ENCODE measurements at regions not wholly inside any gene's neighbourhood (a gene's known extent, or its start where the extent isn't known, plus 50 kb on each side); places are given as distances from the start of the nearest gene placed in this dataset.

DNA sequence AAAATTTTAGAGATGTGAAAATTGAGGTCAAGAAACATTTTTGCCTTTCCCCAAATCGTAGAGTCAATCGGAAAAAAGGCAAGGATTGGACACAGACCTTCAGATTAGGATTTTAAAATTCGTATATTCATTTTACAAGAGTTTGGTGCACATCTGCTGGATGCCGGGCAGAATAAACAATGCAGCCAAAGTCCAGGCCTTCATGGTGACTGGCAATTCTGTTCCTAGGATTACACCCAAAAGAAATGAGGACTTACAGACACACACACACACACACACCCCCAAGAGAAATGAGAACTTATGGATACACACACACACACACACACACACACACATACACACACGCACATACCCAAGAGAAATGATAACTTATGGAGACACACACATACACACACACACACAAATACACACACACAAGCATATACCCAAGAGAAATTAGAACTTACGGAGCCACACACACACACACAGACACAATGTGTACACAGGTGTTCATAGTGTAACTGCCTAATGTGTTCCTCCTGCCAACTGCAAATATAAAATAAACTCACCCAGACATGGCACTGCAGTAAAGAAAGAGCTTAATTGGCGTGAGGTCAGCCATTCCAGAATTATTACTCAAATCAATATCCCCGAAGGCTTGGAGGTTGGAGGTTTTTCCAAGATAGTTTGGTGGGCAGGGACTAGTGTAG lies 165.7 kb upstream of the STS start:
- no peaks in the 10 kb centered on the region for H3K27me3 ChIP-seq (ENCODE audit: insufficient read depth, low read depth, severe bottlenecking)
- no peak overlapping the region for H3K4me3 ChIP-seq (ENCODE audit: low read depth, low read length)
- no peak overlapping the region for H3K27ac ChIP-seq
- DNase-seq: no peak
- TF ChIP-seq, protein P1, sequence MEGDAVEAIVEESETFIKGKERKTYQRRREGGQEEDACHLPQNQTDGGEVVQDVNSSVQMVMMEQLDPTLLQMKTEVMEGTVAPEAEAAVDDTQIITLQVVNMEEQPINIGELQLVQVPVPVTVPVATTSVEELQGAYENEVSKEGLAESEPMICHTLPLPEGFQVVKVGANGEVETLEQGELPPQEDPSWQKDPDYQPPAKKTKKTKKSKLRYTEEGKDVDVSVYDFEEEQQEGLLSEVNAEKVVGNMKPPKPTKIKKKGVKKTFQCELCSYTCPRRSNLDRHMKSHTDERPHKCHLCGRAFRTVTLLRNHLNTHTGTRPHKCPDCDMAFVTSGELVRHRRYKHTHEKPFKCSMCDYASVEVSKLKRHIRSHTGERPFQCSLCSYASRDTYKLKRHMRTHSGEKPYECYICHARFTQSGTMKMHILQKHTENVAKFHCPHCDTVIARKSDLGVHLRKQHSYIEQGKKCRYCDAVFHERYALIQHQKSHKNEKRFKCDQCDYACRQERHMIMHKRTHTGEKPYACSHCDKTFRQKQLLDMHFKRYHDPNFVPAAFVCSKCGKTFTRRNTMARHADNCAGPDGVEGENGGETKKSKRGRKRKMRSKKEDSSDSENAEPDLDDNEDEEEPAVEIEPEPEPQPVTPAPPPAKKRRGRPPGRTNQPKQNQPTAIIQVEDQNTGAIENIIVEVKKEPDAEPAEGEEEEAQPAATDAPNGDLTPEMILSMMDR (IDR thresholded peaks at IDR 0.05; ENCODE audit: low read depth, low read length): no peak
- no peaks in the 10 kb centered on the region for H3K36me3 ChIP-seq
- peaks cover 8% of the 10 kb centered on the region for H3K9me3 ChIP-seq (ENCODE audit: severe bottlenecking)

DNA sequence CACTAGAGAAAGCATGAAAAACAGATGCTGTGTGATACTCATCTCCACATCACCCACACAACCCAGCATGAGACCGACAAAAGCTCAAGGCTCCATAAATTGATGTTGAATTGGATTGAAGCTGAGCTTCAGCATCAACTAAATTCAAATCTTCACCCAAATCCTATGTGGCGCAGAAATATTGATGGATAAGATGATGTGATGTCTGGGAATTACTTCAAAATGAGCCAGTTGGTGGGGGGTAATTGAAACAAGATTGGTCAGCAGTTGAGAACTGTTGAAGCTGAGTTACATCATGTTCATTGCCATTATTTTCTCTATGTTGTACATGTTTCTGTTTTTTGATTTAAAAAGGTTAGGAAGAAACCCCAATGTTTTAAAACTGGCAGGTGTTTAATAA lies 166.5 kb upstream of the STS start:
- H3K36me3 ChIP-seq: no peaks in the 10 kb centered on the region
- DNase-seq: no peak
- TF ChIP-seq, protein P1 (IDR thresholded peaks at IDR 0.05; ENCODE audit: low read depth, low read length): no peak
- no peak overlapping the region for H3K27ac ChIP-seq
- H3K4me3 ChIP-seq (ENCODE audit: low read depth, low read length): no peak overlapping the region
- no peaks in the 10 kb centered on the region for H3K27me3 ChIP-seq (ENCODE audit: insufficient read depth, low read depth, severe bottlenecking)
- H3K9me3 ChIP-seq (ENCODE audit: severe bottlenecking): peaks cover 8% of the 10 kb centered on the region

DNA sequence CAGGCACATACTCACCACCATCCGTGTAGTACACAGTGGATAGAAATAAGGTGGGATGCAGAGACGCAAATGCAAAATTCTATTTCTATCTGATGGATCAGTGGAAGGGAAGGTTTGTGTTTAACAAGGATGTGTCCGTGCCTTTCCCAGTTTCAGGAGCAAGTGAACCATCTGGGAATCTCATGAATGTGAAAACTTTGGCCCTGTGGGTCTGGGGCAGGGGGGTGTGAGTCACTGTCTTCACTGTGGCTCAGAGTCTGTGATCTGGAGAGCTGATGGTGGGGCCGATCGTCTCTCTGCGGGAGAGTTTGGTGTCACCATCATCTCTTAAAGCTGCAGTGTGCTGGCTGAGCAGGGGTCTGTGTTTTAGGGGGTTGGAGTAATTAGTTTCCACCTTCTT lies 179.3 kb upstream of the STS start:
- TF ChIP-seq, protein P1 (IDR thresholded peaks at IDR 0.05; ENCODE audit: low read depth, low read length): no peak
- no peak for DNase-seq
- peaks cover 8% of the 10 kb centered on the region for H3K9me3 ChIP-seq (ENCODE audit: severe bottlenecking)
- no peak overlapping the region for H3K27ac ChIP-seq
- H3K36me3 ChIP-seq: no peaks in the 10 kb centered on the region
- no peak overlapping the region for H3K4me3 ChIP-seq (ENCODE audit: low read depth, low read length)
- H3K27me3 ChIP-seq (ENCODE audit: insufficient read depth, low read depth, severe bottlenecking): no peaks in the 10 kb centered on the region

DNA sequence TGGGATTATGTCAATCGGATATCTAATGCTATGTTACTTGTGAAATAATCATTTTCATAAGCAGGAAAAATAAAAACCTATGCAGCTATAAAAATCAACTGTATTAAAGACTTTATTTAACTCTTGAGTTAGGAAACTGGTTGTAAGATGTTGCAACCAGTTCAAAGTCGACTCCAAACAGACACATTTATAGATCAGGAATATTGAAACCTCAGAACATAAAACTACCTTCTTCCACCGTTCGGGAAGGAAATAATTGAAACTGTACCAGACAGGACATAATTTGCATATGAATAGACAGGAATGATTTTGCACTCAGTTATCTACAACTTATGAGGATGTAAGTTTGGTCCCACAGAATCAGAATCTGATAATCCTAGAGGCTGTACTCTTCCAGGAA lies 181.8 kb upstream of the STS start:
- no peak for DNase-seq
- peaks cover 3% of the 10 kb centered on the region for H3K9me3 ChIP-seq (ENCODE audit: severe bottlenecking)
- H3K4me3 ChIP-seq (ENCODE audit: low read depth, low read length): no peak overlapping the region
- H3K36me3 ChIP-seq: no peaks in the 10 kb centered on the region
- no peaks in the 10 kb centered on the region for H3K27me3 ChIP-seq (ENCODE audit: insufficient read depth, low read depth, severe bottlenecking)
- TF ChIP-seq, protein P1 (IDR thresholded peaks at IDR 0.05; ENCODE audit: low read depth, low read length): no peak
- no peak overlapping the region for H3K27ac ChIP-seq

DNA sequence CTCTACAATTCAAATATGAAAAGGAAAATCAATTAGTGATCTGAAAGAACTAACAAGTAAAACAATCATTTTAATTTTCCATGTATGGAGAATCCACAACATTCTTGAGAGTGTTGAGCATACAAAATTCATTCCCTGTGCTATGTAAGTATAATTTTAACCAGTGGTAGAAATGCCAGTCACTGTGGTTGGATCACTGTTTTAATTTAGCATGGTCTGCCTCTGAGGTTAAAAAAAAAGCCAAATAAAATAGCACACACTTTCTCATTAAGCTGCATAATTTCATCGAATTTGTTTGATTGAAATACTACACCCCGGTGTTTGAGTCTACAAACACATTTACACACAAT lies 185.5 kb upstream of the STS start:
- Histone ChIP-seq H3K9me3 (ENCODE audit: severe bottlenecking) (peaks cover 4% of the 10 kb centered on the region), H3K36me3 (no peaks in the 10 kb centered on the region), H3K27ac (no peak overlapping the region), H3K27me3 (ENCODE audit: insufficient read depth, low read depth, severe bottlenecking) (no peaks in the 10 kb centered on the region), H3K4me3 (ENCODE audit: low read depth, low read length) (no peak overlapping the region)
- DNase-seq: no peak
- TF ChIP-seq, protein P1 (IDR thresholded peaks at IDR 0.05; ENCODE audit: low read depth, low read length): no peak
